Breast epithelium (tissue), 3 donors: ENCODE measurements at regions not wholly inside any gene's neighbourhood (a gene's known extent, or its start where the extent isn't known, plus 50 kb on each side); places are given as distances from the start of the nearest gene placed in this dataset.

ENCODE experiments used
- CTCF ChIP-seq, 3 donors: fragments of 450-650 bp; IDR thresholded peaks; one replicate each; pipeline ENCODE4 v1.5.1; 2016 to 2017; ENCODE audit warnings: antibody characterized with exemption in 3 of 3, mild to moderate bottlenecking in 3 of 3, moderate library complexity in 3 of 3
- POLR2A ChIP-seq: fragments of 450-650 bp; IDR thresholded peaks from one replicate; pipeline ENCODE4 v1.6.1; 2016; ENCODE audit warnings: antibody characterized with exemption, mild to moderate bottlenecking, moderate library complexity
- POLR2AphosphoS5 ChIP-seq, 3 donors: sonication (generic); formaldehyde crosslinking; IDR thresholded peaks; one replicate each; pipeline ENCODE4 v1.6.1; 2017; ENCODE audit warnings: antibody characterized with exemption in 3 of 3

- TF ChIP-seq POLR2A (no peak), CTCF (IDR thresholded peaks at IDR 0.05) (no peak), POLR2AphosphoS5 (IDR thresholded peaks at IDR 0.05) (no peak)
These were observed 266.8 kb upstream of the CRBN start for GRCh38 chr3:3446251-3446650.
